ENCODE measurements at regions not wholly inside any gene's neighbourhood (a gene's known extent, or its start where the extent isn't known, plus 50 kb on each side); places are given as distances from the start of the nearest gene placed in this dataset.

DNA sequence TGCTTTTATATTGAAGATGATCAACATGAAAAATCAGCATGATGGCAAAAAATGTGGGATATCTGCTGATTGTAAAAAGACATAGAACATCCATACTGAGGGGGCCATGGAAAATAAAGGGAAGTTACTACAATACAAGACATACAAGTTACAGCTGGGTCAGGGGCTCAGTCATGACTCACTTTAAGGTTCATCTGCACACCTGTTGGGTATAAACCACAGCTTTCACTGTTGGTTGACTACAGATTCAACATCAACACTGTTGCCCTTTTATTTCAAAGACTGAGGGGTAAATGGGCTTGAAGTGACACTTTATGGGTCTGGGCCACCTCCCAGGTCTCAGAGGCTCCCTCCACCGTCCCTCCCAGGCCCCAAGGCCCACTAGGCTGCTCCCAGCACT is 98.1 kb upstream of the IRS2 start:
- TF ChIP-seq, protein P1, sequence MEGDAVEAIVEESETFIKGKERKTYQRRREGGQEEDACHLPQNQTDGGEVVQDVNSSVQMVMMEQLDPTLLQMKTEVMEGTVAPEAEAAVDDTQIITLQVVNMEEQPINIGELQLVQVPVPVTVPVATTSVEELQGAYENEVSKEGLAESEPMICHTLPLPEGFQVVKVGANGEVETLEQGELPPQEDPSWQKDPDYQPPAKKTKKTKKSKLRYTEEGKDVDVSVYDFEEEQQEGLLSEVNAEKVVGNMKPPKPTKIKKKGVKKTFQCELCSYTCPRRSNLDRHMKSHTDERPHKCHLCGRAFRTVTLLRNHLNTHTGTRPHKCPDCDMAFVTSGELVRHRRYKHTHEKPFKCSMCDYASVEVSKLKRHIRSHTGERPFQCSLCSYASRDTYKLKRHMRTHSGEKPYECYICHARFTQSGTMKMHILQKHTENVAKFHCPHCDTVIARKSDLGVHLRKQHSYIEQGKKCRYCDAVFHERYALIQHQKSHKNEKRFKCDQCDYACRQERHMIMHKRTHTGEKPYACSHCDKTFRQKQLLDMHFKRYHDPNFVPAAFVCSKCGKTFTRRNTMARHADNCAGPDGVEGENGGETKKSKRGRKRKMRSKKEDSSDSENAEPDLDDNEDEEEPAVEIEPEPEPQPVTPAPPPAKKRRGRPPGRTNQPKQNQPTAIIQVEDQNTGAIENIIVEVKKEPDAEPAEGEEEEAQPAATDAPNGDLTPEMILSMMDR (IDR thresholded peaks at IDR 0.05), result no peak
- no peak for TF ChIP-seq POLR2AphosphoS5 (IDR thresholded peaks at IDR 0.05)
